ENCODE measurements at regions not wholly inside any gene's neighbourhood (a gene's known extent, or its start where the extent isn't known, plus 50 kb on each side); places are given as distances from the start of the nearest gene placed in this dataset.

GRCh38 chr11:134585666-134586610, 173.9 kb upstream of the B3GAT1 start:
- 67 to 76% (median 76%) methylated on average over 13 to 15 of the region's 15 CpGs for WGBS, 3 donors
- H3K27ac ChIP-seq: no peak overlapping the region
- H3K4me1 ChIP-seq (ENCODE audit: insufficient read depth): no peaks in the 10 kb centered on the region
- intact Hi-C loops (cut with DNase I): loop anchor here in 1 of 4 donors (10.0 kb wide), 1 partner anchor 59 kb away; no protein-coding TSS in a partner anchor
- H3K27me3 ChIP-seq: no peaks in the 10 kb centered on the region
- DNase-seq: no peak
- H3K4me3 ChIP-seq: no peak overlapping the region
- no peaks in the 10 kb centered on the region for H3K9me3 ChIP-seq
- H3K36me3 ChIP-seq: no peaks in the 10 kb centered on the region
- TF ChIP-seq POLR2A (IDR thresholded peaks at IDR 0.05): no peak

- WGBS, 3 donors: 24 to 44% (median 25%) methylated on average over 14 of the region's 14 CpGs
Measured at GRCh38 chr11:134584706-134585445, 172.8 kb upstream of the B3GAT1 start.

GRCh38 chr11:134584001-134584561, 172.0 kb upstream of the B3GAT1 start:
- no peak for DNase-seq
- intact Hi-C loops (cut with DNase I): loop anchor here in 1 of 4 donors (10.0 kb wide), 1 partner anchor 61 kb away; no protein-coding TSS in a partner anchor
- 61 to 68% (median 62%) methylated on average over 15 of the region's 15 CpGs for WGBS, 3 donors

More at GRCh38 chr11:134584706-134585445, 172.8 kb upstream of the B3GAT1 start:
- Histone ChIP-seq H3K27me3 (no peaks in the 10 kb centered on the region), H3K36me3 (no peaks in the 10 kb centered on the region), H3K4me1 (ENCODE audit: insufficient read depth) (no peaks in the 10 kb centered on the region), H3K27ac (no peak overlapping the region), H3K4me3 (no peak overlapping the region), H3K9me3 (no peaks in the 10 kb centered on the region)
- TF ChIP-seq CTCF (IDR thresholded peaks at IDR 0.05) (no peak), POLR2A (IDR thresholded peaks at IDR 0.05) (no peak), EP300 (IDR thresholded peaks at IDR 0.05) (no peak)
- DNase-seq: no peak
- intact Hi-C loops (cut with DNase I): loop anchor here in 1 of 4 donors (10.0 kb wide), 1 partner anchor 60 kb away; no protein-coding TSS in a partner anchor

GRCh38 chr11:134583397-134583990, 171.5 kb upstream of the B3GAT1 start:
- H3K9me3 ChIP-seq: no peaks in the 10 kb centered on the region
- no peak for DNase-seq
- no peaks in the 10 kb centered on the region for H3K36me3 ChIP-seq
- no peak overlapping the region for H3K27ac ChIP-seq
- intact Hi-C loops (cut with DNase I): loop anchor here in 1 of 4 donors (10.0 kb wide), 1 partner anchor 61 kb away; no protein-coding TSS in a partner anchor
- H3K27me3 ChIP-seq: no peaks in the 10 kb centered on the region
- TF ChIP-seq POLR2A (IDR thresholded peaks at IDR 0.05) (no peak), EP300 (IDR thresholded peaks at IDR 0.05) (no peak)
- H3K4me1 ChIP-seq (ENCODE audit: insufficient read depth): no peaks in the 10 kb centered on the region
- 65 to 74% (median 67%) methylated on average over 6 of the region's 6 CpGs for WGBS, 3 donors
- H3K4me3 ChIP-seq: no peak overlapping the region

More at GRCh38 chr11:134584001-134584561, 172.0 kb upstream of the B3GAT1 start:
- Histone ChIP-seq H3K4me1 (ENCODE audit: insufficient read depth) (no peaks in the 10 kb centered on the region), H3K27me3 (no peaks in the 10 kb centered on the region), H3K9me3 (no peaks in the 10 kb centered on the region), H3K4me3 (no peak overlapping the region), H3K36me3 (no peaks in the 10 kb centered on the region), H3K27ac (no peak overlapping the region)
- TF ChIP-seq CTCF (IDR thresholded peaks at IDR 0.05): no peak
- TF ChIP-seq POLR2A (IDR thresholded peaks at IDR 0.05): no peak
- TF ChIP-seq EP300 (IDR thresholded peaks at IDR 0.05): no peak

- no peaks in the 10 kb centered on the region for H3K4me1 ChIP-seq (ENCODE audit: insufficient read depth)
- H3K27me3 ChIP-seq: no peaks in the 10 kb centered on the region
- no peak overlapping the region for H3K4me3 ChIP-seq
- no peak for DNase-seq
- WGBS, 3 donors: 23 to 32% (median 27%) methylated on average over 1 of the region's 1 CpG
- no peaks in the 10 kb centered on the region for H3K36me3 ChIP-seq
- H3K27ac ChIP-seq: no peak overlapping the region
- H3K9me3 ChIP-seq: no peaks in the 10 kb centered on the region
- TF ChIP-seq CTCF (IDR thresholded peaks at IDR 0.05): no peak
- no peak for TF ChIP-seq POLR2A (IDR thresholded peaks at IDR 0.05)
- no peak for TF ChIP-seq EP300 (IDR thresholded peaks at IDR 0.05)
- intact Hi-C loops (cut with DNase I): loop anchor here in 1 of 4 donors (10.0 kb wide), 1 partner anchor 62 kb away; no protein-coding TSS in a partner anchor
Measured at GRCh38 chr11:134582770-134583095, 170.7 kb upstream of the B3GAT1 start.
